A673 (cell line): ENCODE measurements at regions not wholly inside any gene's neighbourhood (a gene's known extent, or its start where the extent isn't known, plus 50 kb on each side); places are given as distances from the start of the nearest gene placed in this dataset.

Source experiments
- BruUV-seq: library from RNA; stranded (reverse); fragments of 400-500 nt; replicated peaks from 2 replicates; lab custom pipeline; 2021; lab: Mats Ljungman, UMichigan
- CTCF ChIA-PET: fragments of 300-600 bp; sonication (Branson Sonifier 250); formaldehyde crosslinking; loops from one replicate; lab custom pipeline; 2022; ENCODE audit warnings: antibody characterized with exemption; lab: Charles Lee
- POLR2A ChIA-PET: fragments of 300-600 bp; sonication (Branson Sonifier 250); formaldehyde crosslinking; loops from one replicate; lab custom pipeline; 2022; ENCODE audit warnings: antibody characterized with exemption; ENCODE audit not compliant: low non-redundant PET; lab: Charles Lee
- DNase-seq: peaks from one replicate; pipeline ENCODE4 v3.0.0-alpha.2; 2015; ENCODE audit warnings: low spot score
- H3K27ac ChIP-seq: fragments of 200-600 bp; sonication (generic); 2 replicates; pipeline ENCODE4 v1.5.1; 2016; ENCODE audit warnings: mixed run types, low read depth, mild to moderate bottlenecking, mixed read lengths, antibody characterized with exemption, low read length; ENCODE audit not compliant: poor library complexity, severe bottlenecking
- H3K27me3 ChIP-seq: fragments of 200-600 bp; sonication (generic); replicated peaks from 2 replicates; pipeline ENCODE4 v1.6.1; 2017; ENCODE audit warnings: mixed run types, low read depth, mild to moderate bottlenecking, mixed read lengths, antibody characterized with exemption, low read length; ENCODE audit not compliant: insufficient read depth, poor library complexity
- H3K36me3 ChIP-seq: fragments of 200-600 bp; sonication (generic); 2 replicates; pipeline ENCODE4 v1.6.1; 2016; ENCODE audit warnings: mixed run types, mild to moderate bottlenecking, mixed read lengths, antibody characterized with exemption, low read length; ENCODE audit not compliant: insufficient read depth, poor library complexity, severe bottlenecking
- H3K4me1 ChIP-seq: fragments of 200-600 bp; sonication (generic); 2 replicates; pipeline ENCODE4 v1.6.1; 2017; ENCODE audit warnings: mixed run types, mild to moderate bottlenecking, mixed read lengths, antibody characterized with exemption, low read length; ENCODE audit not compliant: insufficient read depth, poor library complexity, severe bottlenecking
- H3K4me3 ChIP-seq: fragments of 200-600 bp; sonication (generic); 2 replicates; pipeline ENCODE4 v1.5.1; 2016; ENCODE audit warnings: low read depth, mixed run types, mild to moderate bottlenecking, mixed read lengths, low read length; ENCODE audit not compliant: poor library complexity, severe bottlenecking
- H3K9me3 ChIP-seq: fragments of 200-600 bp; sonication (generic); 2 replicates; pipeline ENCODE4 v1.6.1; 2016; ENCODE audit warnings: mixed run types, low read depth, mild to moderate bottlenecking, mixed read lengths, antibody characterized with exemption, low read length; ENCODE audit not compliant: poor library complexity, severe bottlenecking
- EZH2 ChIP-seq: fragments of 200-600 bp; sonication (generic); IDR thresholded peaks from 2 replicates; pipeline ENCODE4 v1.6.1; 2017; ENCODE audit warnings: borderline replicate concordance, low read depth, mild to moderate bottlenecking, mixed read lengths, antibody characterized with exemption, low read length; ENCODE audit not compliant: poor library complexity, severe bottlenecking
- intact Hi-C: fragments of 100-400 bp; cut with micrococcal nuclease; formaldehyde crosslinking; loops from one replicate; pipeline ENCODE4 v1.10.0; 2022; ENCODE audit not compliant: unreplicated experiment
- TF ChIP-seq, protein P1 (sequence below): fragments of 300-800, 200-600 bp; sonication (generic); conservative IDR thresholded peaks from 2 replicates; pipeline ENCODE4 v1.5.1; 2017; ENCODE audit warnings: low read depth, mild to moderate bottlenecking, antibody characterized with exemption, low read length, moderate library complexity, mixed read lengths

GRCh38 chr5:167546270-167546669 is 745.2 kb upstream of the WWC1 start:
- no TSS peak for BruUV-seq
- Histone ChIP-seq H3K27ac (no peak overlapping the region), H3K4me3 (no peak overlapping the region), H3K27me3 (no peaks in the 10 kb centered on the region), H3K9me3 (no peaks in the 10 kb centered on the region), H3K36me3 (no peaks in the 10 kb centered on the region), H3K4me1 (peaks cover 11% of the 10 kb centered on the region)
- TF ChIP-seq EZH2: no peak
- TF ChIP-seq, protein P1, sequence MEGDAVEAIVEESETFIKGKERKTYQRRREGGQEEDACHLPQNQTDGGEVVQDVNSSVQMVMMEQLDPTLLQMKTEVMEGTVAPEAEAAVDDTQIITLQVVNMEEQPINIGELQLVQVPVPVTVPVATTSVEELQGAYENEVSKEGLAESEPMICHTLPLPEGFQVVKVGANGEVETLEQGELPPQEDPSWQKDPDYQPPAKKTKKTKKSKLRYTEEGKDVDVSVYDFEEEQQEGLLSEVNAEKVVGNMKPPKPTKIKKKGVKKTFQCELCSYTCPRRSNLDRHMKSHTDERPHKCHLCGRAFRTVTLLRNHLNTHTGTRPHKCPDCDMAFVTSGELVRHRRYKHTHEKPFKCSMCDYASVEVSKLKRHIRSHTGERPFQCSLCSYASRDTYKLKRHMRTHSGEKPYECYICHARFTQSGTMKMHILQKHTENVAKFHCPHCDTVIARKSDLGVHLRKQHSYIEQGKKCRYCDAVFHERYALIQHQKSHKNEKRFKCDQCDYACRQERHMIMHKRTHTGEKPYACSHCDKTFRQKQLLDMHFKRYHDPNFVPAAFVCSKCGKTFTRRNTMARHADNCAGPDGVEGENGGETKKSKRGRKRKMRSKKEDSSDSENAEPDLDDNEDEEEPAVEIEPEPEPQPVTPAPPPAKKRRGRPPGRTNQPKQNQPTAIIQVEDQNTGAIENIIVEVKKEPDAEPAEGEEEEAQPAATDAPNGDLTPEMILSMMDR: no peak
- ChIA-PET POLR2A (no interaction called here), CTCF (no interaction called here)
- no peak for DNase-seq
- intact Hi-C loops: loop anchor here (5.0 kb wide), 1 partner anchor 564 kb away; no protein-coding TSS in a partner anchor

- POLR2A ChIA-PET: no interaction called here
Observed at GRCh38 chr5:167552356-167552755, 739.1 kb upstream of the WWC1 start.

DNA sequence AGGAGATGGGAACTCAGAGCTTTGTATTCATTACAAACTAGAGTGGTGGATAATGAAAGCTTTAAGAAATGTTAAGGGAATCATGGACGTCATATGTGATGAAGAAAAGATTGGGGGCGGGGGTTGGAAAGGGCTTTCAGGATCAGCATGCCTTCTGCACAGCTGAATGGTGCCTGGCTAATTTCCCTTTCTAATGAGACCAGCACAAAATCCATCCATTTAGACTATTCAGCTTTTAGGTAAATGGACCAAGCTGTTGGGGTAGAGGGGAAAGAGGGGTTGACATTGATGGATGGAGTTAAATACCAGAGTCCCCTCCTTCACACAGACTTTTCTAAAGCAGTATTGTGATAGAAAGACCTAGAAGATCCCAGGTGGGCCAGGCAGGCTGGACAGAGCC is 737.9 kb upstream of the WWC1 start:
- Histone ChIP-seq H3K36me3 (no peaks in the 10 kb centered on the region), H3K27ac (no peak overlapping the region), H3K4me3 (no peak overlapping the region), H3K4me1 (peaks cover 7% of the 10 kb centered on the region), H3K27me3 (no peaks in the 10 kb centered on the region), H3K9me3 (no peaks in the 10 kb centered on the region)
- POLR2A ChIA-PET: no interaction called here
- TF ChIP-seq EZH2: no peak
- TF ChIP-seq, protein P1: no peak
- no peak for DNase-seq
- CTCF ChIA-PET: no interaction called here
- intact Hi-C loops: no loop called here
- BruUV-seq: no TSS peak

More at GRCh38 chr5:167552356-167552755, 739.1 kb upstream of the WWC1 start:
- Histone ChIP-seq H3K4me3 (no peak overlapping the region), H3K27ac (no peak overlapping the region), H3K36me3 (no peaks in the 10 kb centered on the region), H3K27me3 (no peaks in the 10 kb centered on the region), H3K9me3 (no peaks in the 10 kb centered on the region), H3K4me1 (peaks cover 2% of the 10 kb centered on the region)
- no TSS peak for BruUV-seq
- CTCF ChIA-PET: no interaction called here
- intact Hi-C loops: no loop called here
- DNase-seq: no peak
- TF ChIP-seq, protein P1: no peak
- TF ChIP-seq EZH2: no peak
